B cell (primary cell): ENCODE measurements at regions not wholly inside any gene's neighbourhood (a gene's known extent, or its start where the extent isn't known, plus 50 kb on each side); places are given as distances from the start of the nearest gene placed in this dataset.

Source experiments
- ATAC-seq: fragments of 200-7000 bp; cut with Tn5 transposase; one replicate; pipeline ENCODE4 v1.10.0; 2021; ENCODE audit warnings: low read depth, mild to moderate bottlenecking, moderate number of reproducible peaks, moderate library complexity
- CTCF ChIA-PET: fragments of 350-600 bp; sonication (Branson Sonifier 250); formaldehyde crosslinking; loops from one replicate; lab custom pipeline; 2021; ENCODE audit warnings: antibody characterized with exemption, inconsistent platforms; lab: Charles Lee
- POLR2A ChIA-PET: fragments of 350-600 bp; sonication (Branson Sonifier 250); formaldehyde crosslinking; loops from one replicate; lab custom pipeline; 2021; ENCODE audit warnings: antibody characterized with exemption; lab: Charles Lee
- DNase-seq: peaks from one replicate; pipeline ENCODE4 v3.0.0; 2013
- H2AFZ ChIP-seq: 2 replicates; pipeline ENCODE4 v1.6.1; 2012; ENCODE audit warnings: mild to moderate bottlenecking, low read depth, low read length; ENCODE audit not compliant: insufficient read depth, poor library complexity, severe bottlenecking
- H3K27ac ChIP-seq, 2 donors: 1 replicate in 1 of 2; 2 replicates in 1 of 2; pipeline ENCODE4 v1.5.1; 2012 to 2013; ENCODE audit warnings: low read length in 2 of 2, mild to moderate bottlenecking in 2 of 2, moderate library complexity in 1 of 2
- H3K27me3 ChIP-seq, 4 experiments: fragments of 200-600 bp in 1 of 4; sonication (generic) in 1 of 4; replicated peaks in 1 of 4; 1 replicate in 2 of 4; 2 replicates in 2 of 4; pipeline versions ENCODE4 v1.6.1 to v1.7.0; 2013 to 2016; ENCODE audit warnings: low read length in 3 of 4, mild to moderate bottlenecking in 2 of 4, mixed read lengths in 1 of 4, moderate library complexity in 1 of 4; ENCODE audit not compliant: insufficient read depth in 4 of 4, control insufficient read depth in 3 of 4; ENCODE audit errors: control extremely low read depth in 1 of 4
- H3K36me3 ChIP-seq, 2 experiments: replicated peaks in 1 of 2; 1 replicate in 1 of 2; 2 replicates in 1 of 2; pipeline versions ENCODE4 v1.6.1 to v1.7.1; 2013; ENCODE audit warnings: low read length in 1 of 2; ENCODE audit not compliant: insufficient read depth in 2 of 2, control insufficient read depth in 1 of 2; ENCODE audit errors: control extremely low read depth in 1 of 2, extremely low read depth in 1 of 2
- H3K4me1 ChIP-seq, 2 donors: fragments of 200-600 bp in 1 of 2; sonication (generic) in 1 of 2; 1 replicate in 1 of 2; 2 replicates in 1 of 2; pipeline versions ENCODE4 v1.5.1 to v1.6.1; 2013 to 2017; ENCODE audit warnings: low read length in 2 of 2; ENCODE audit not compliant: control insufficient read depth in 2 of 2, insufficient read depth in 2 of 2
- H3K4me2 ChIP-seq: replicated peaks from 2 replicates; pipeline ENCODE3; 2012; ENCODE audit warnings: mild to moderate bottlenecking, low read depth, low read length; ENCODE audit not compliant: poor library complexity, severe bottlenecking
- H3K4me3 ChIP-seq, 5 experiments: fragments of 200-600 bp in 1 of 5; sonication (generic) in 1 of 5; 1 replicate in 3 of 5; 2 replicates in 2 of 5; pipeline versions ENCODE4 v1.5.1 to v1.7.0; 2011 to 2016; ENCODE audit warnings: low read length in 4 of 5, mild to moderate bottlenecking in 4 of 5, low read depth in 2 of 5, control low read depth in 1 of 5, moderate library complexity in 1 of 5; ENCODE audit not compliant: insufficient read depth in 1 of 5; ENCODE audit errors: control extremely low read depth in 1 of 5, extremely low read depth in 1 of 5
- H3K79me2 ChIP-seq: fragments of 200-600 bp; sonication (generic); one replicate; pipeline ENCODE4 v1.6.0; 2016; ENCODE audit warnings: low read length; ENCODE audit not compliant: control insufficient read depth, insufficient read depth
- H3K9ac ChIP-seq: fragments of 200-600 bp; sonication (generic); 2 replicates; pipeline ENCODE4 v1.6.1; 2017; ENCODE audit warnings: mild to moderate bottlenecking, low read length, moderate library complexity
- H3K9me3 ChIP-seq, 3 donors: one replicate each; pipeline versions ENCODE4 v1.6.1 to v1.7.1; 2013; ENCODE audit warnings: low read length in 2 of 3; ENCODE audit not compliant: control insufficient read depth in 2 of 3, insufficient read depth in 1 of 3; ENCODE audit errors: control extremely low read depth in 1 of 3
- H4K20me1 ChIP-seq: 2 replicates; pipeline ENCODE4 v1.6.0; 2012; ENCODE audit warnings: mild to moderate bottlenecking, low read length; ENCODE audit not compliant: insufficient read depth, control insufficient read depth, poor library complexity, severe bottlenecking
- H3K27ac Mint-ChIP-seq: one replicate; pipeline ENCODE4 v1.8.0; 2021; ENCODE audit warnings: mixed read lengths
- H3K27me3 Mint-ChIP-seq: one replicate; pipeline ENCODE4 v1.8.0; 2021; ENCODE audit warnings: mixed read lengths
- H3K4me1 Mint-ChIP-seq: one replicate; pipeline ENCODE4 v1.8.0; 2021; ENCODE audit warnings: mixed read lengths
- H3K4me3 Mint-ChIP-seq: one replicate; pipeline ENCODE4 v1.8.0; 2021; ENCODE audit warnings: mixed read lengths
- H3K9me3 Mint-ChIP-seq: one replicate; pipeline ENCODE4 v1.8.0; 2022; ENCODE audit warnings: mixed read lengths; ENCODE audit not compliant: insufficient read depth
- EZH2 ChIP-seq: IDR thresholded peaks from 2 replicates; pipeline ENCODE4 v1.6.1; 2012; ENCODE audit warnings: borderline replicate concordance, low read depth, mild to moderate bottlenecking, moderate library complexity, low read length; ENCODE audit not compliant: insufficient read depth, poor library complexity, severe bottlenecking
- WGBS: methylation state at CpG from one replicate; pipeline ENCODE4 v1.1.5; 2013; ENCODE audit warnings: missing lambda C conversion rate; ENCODE audit not compliant: insufficient coverage; 5-methylcytosine and 5-hydroxymethylcytosine counted together
- intact Hi-C: fragments of 100-400 bp; cut with micrococcal nuclease; formaldehyde crosslinking; loops from one replicate; pipeline ENCODE4 v1.10.0; 2022
- TF ChIP-seq, protein P1 (sequence below): fragments of 200-600 bp; IDR thresholded peaks from one replicate; pipeline ENCODE4 v1.8.0; 2022; ENCODE audit warnings: antibody characterized with exemption, mild to moderate bottlenecking

GRCh38 chr3:69451594-69451993 lies 65.7 kb upstream of the FRMD4B start:
- Mint-ChIP-seq H3K27ac (no peak overlapping the region), H3K4me1 (no peaks in the 10 kb centered on the region), H3K9me3 (no peaks in the 10 kb centered on the region), H3K4me3 (no peak overlapping the region), H3K27me3 (peaks cover 5% of the 10 kb centered on the region)
- ATAC-seq (no peak), DNase-seq (no peak)
- H3K4me3 ChIP-seq, result no peak overlapping the region
- no peak overlapping the region for H3K9ac ChIP-seq
- H4K20me1 ChIP-seq, result no peaks in the 10 kb centered on the region
- H3K4me2 ChIP-seq, result no peak overlapping the region
- no peaks in the 10 kb centered on the region for H3K36me3 ChIP-seq
- intact Hi-C loops, result no loop called here
- TF ChIP-seq, protein P1, sequence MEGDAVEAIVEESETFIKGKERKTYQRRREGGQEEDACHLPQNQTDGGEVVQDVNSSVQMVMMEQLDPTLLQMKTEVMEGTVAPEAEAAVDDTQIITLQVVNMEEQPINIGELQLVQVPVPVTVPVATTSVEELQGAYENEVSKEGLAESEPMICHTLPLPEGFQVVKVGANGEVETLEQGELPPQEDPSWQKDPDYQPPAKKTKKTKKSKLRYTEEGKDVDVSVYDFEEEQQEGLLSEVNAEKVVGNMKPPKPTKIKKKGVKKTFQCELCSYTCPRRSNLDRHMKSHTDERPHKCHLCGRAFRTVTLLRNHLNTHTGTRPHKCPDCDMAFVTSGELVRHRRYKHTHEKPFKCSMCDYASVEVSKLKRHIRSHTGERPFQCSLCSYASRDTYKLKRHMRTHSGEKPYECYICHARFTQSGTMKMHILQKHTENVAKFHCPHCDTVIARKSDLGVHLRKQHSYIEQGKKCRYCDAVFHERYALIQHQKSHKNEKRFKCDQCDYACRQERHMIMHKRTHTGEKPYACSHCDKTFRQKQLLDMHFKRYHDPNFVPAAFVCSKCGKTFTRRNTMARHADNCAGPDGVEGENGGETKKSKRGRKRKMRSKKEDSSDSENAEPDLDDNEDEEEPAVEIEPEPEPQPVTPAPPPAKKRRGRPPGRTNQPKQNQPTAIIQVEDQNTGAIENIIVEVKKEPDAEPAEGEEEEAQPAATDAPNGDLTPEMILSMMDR, result no peak
- TF ChIP-seq EZH2, result no peak
- H2AFZ ChIP-seq, result no peak overlapping the region
- no peak overlapping the region for H3K27ac ChIP-seq
- H3K4me1 ChIP-seq, result no peaks in the 10 kb centered on the region
- POLR2A ChIA-PET, result no interaction called here
- no peaks in the 10 kb centered on the region for H3K27me3 ChIP-seq
- CTCF ChIA-PET, result interaction anchor here (0.8 kb wide), 1 partner anchor 10 kb away, joined by 3 read pairs; no protein-coding TSS in a partner anchor
- H3K79me2 ChIP-seq, result no peaks in the 10 kb centered on the region
- H3K9me3 ChIP-seq, result peaks cover 0 to 7% (median 0%) of the 10 kb centered on the region in 3 donors

GRCh38 chr3:69448877-69449276 lies 63.0 kb upstream of the FRMD4B start:
- Histone ChIP-seq H3K36me3 (no peaks in the 10 kb centered on the region), H4K20me1 (no peaks in the 10 kb centered on the region), H3K9ac (no peak overlapping the region), H3K4me1 (no peaks in the 10 kb centered on the region), H3K27me3 (no peaks in the 10 kb centered on the region), H3K4me3 (no peak overlapping the region), H3K4me2 (no peak overlapping the region), H3K79me2 (no peaks in the 10 kb centered on the region), H3K9me3 (peaks cover 0 to 1% (median 0%) of the 10 kb centered on the region in 3 donors), H2AFZ (no peak overlapping the region), H3K27ac (no peak overlapping the region)
- no CpG with 5 or more reads among the region's 3 CpGs for WGBS
- ChIA-PET POLR2A (no interaction called here), CTCF (no interaction called here)
- Mint-ChIP-seq H3K4me3 (no peak overlapping the region), H3K4me1 (no peaks in the 10 kb centered on the region), H3K27me3 (peaks cover 5% of the 10 kb centered on the region), H3K9me3 (no peaks in the 10 kb centered on the region), H3K27ac (no peak overlapping the region)
- intact Hi-C loops, result no loop called here
- ATAC-seq (no peak), DNase-seq (no peak)
- TF ChIP-seq EZH2, result no peak
- TF ChIP-seq, protein P1, result no peak
